Osteoblast (primary cell): ENCODE measurements at regions not wholly inside any gene's neighbourhood (a gene's known extent, or its start where the extent isn't known, plus 50 kb on each side); places are given as distances from the start of the nearest gene placed in this dataset.

ENCODE experiments used
- DNase-seq: peaks from one replicate; pipeline ENCODE4 v3.0.0; 2011; ENCODE audit warnings: low spot score, mixed read lengths; ENCODE audit not compliant: insufficient read length; ENCODE audit errors: missing footprints
- H2AFZ ChIP-seq: 2 replicates; pipeline ENCODE4 v1.6.0; 2011; ENCODE audit warnings: mild to moderate bottlenecking, low read length
- H3K27ac ChIP-seq: 2 replicates; pipeline ENCODE4 v1.5.1; 2011; ENCODE audit warnings: mild to moderate bottlenecking, low read depth, low read length, moderate library complexity
- H3K27me3 ChIP-seq: 2 replicates; pipeline ENCODE4 v1.6.0; 2012; ENCODE audit warnings: mild to moderate bottlenecking, control low read depth, inconsistent platforms, low read length, moderate library complexity; ENCODE audit not compliant: insufficient read depth
- H3K36me3 ChIP-seq: 2 replicates; pipeline ENCODE4 v1.5.1; 2011; ENCODE audit warnings: mild to moderate bottlenecking, low read length, control low read depth, moderate library complexity; ENCODE audit not compliant: insufficient read depth
- H3K4me1 ChIP-seq: 2 replicates; pipeline ENCODE4 v1.5.1; 2011; ENCODE audit warnings: mild to moderate bottlenecking, low read length, control low read depth, moderate library complexity; ENCODE audit not compliant: insufficient read depth
- H3K4me2 ChIP-seq: 2 replicates; pipeline ENCODE4 v1.6.0; 2011; ENCODE audit warnings: mild to moderate bottlenecking, low read length; ENCODE audit not compliant: insufficient read depth
- H3K4me3 ChIP-seq: fragments of 200-600 bp; sonication (generic); 3 replicates; pipeline ENCODE4 v1.5.1; 2012; ENCODE audit warnings: mild to moderate bottlenecking, low read length, inconsistent platforms; ENCODE audit not compliant: insufficient read depth
- H3K79me2 ChIP-seq: 2 replicates; pipeline ENCODE4 v1.6.0; 2012; ENCODE audit warnings: mild to moderate bottlenecking, low read length, control low read depth, inconsistent platforms; ENCODE audit not compliant: insufficient read depth
- H3K9me3 ChIP-seq: 2 replicates; pipeline ENCODE4 v1.5.1; 2011; ENCODE audit warnings: low read depth, low read length, control low read depth
- H4K20me1 ChIP-seq: 2 replicates; pipeline ENCODE4 v1.6.0; 2012; ENCODE audit warnings: mild to moderate bottlenecking, low read length, control low read depth; ENCODE audit not compliant: insufficient read depth
- TF ChIP-seq, protein P1 (sequence below): IDR thresholded peaks from 2 replicates; pipeline ENCODE4 v1.5.1; 2011; ENCODE audit warnings: mild to moderate bottlenecking, low read depth, low read length, moderate library complexity; ENCODE audit errors: extremely low read depth

DNA sequence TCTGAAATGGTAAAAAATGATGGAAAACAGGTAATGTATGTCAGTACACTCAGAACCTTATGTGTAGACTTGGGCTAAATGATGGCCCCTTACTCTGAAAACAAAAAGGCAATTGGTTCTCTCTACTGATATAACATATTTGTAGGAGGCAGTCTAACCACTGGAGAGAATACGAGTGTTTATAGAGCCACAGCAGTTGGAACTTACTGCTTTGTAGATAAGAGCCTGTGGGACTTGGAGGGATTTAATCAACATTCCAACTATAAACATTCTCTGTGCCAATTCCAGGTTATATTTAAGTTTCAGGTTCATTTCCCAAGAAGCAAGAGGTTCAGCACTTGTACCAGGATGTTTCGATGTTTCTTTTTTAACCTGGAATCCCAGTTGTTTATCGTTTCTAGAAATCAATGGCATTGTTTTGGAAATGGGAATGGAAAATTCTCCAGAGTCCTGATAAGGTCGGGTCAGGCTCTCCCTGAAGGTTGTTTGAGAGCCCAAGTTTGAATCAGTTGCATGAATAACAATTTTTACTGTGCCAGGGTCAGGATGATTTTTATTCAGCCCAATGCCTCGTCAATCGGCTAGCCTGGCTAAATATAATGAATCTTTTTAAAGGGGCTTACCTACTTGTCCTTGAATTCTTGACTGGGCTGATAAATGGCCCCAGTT, 278.4 kb upstream of the FAM98A start:
- Histone ChIP-seq H3K4me1 (no peaks in the 10 kb centered on the region), H3K4me2 (no peak overlapping the region), H3K27me3 (no peaks in the 10 kb centered on the region), H3K79me2 (no peaks in the 10 kb centered on the region), H3K4me3 (no peak overlapping the region), H2AFZ (no peak overlapping the region), H4K20me1 (no peaks in the 10 kb centered on the region), H3K9me3 (no peaks in the 10 kb centered on the region), H3K36me3 (no peaks in the 10 kb centered on the region), H3K27ac (no peak overlapping the region)
- DNase-seq = no peak
- TF ChIP-seq, protein P1, sequence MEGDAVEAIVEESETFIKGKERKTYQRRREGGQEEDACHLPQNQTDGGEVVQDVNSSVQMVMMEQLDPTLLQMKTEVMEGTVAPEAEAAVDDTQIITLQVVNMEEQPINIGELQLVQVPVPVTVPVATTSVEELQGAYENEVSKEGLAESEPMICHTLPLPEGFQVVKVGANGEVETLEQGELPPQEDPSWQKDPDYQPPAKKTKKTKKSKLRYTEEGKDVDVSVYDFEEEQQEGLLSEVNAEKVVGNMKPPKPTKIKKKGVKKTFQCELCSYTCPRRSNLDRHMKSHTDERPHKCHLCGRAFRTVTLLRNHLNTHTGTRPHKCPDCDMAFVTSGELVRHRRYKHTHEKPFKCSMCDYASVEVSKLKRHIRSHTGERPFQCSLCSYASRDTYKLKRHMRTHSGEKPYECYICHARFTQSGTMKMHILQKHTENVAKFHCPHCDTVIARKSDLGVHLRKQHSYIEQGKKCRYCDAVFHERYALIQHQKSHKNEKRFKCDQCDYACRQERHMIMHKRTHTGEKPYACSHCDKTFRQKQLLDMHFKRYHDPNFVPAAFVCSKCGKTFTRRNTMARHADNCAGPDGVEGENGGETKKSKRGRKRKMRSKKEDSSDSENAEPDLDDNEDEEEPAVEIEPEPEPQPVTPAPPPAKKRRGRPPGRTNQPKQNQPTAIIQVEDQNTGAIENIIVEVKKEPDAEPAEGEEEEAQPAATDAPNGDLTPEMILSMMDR = no peak

GRCh38 chr2:33873076-33873605, 274.0 kb upstream of the FAM98A start:
- H3K4me3 ChIP-seq = no peak overlapping the region
- H3K4me1 ChIP-seq = no peaks in the 10 kb centered on the region
- no peaks in the 10 kb centered on the region for H4K20me1 ChIP-seq
- no peaks in the 10 kb centered on the region for H3K79me2 ChIP-seq
- H3K9me3 ChIP-seq = no peaks in the 10 kb centered on the region
- H3K27ac ChIP-seq = no peak overlapping the region
- DNase-seq = no peak
- H3K36me3 ChIP-seq = no peaks in the 10 kb centered on the region
- H3K4me2 ChIP-seq = no peak overlapping the region
- H3K27me3 ChIP-seq = no peaks in the 10 kb centered on the region
- TF ChIP-seq, protein P1 = no peak
- no peak overlapping the region for H2AFZ ChIP-seq

DNA sequence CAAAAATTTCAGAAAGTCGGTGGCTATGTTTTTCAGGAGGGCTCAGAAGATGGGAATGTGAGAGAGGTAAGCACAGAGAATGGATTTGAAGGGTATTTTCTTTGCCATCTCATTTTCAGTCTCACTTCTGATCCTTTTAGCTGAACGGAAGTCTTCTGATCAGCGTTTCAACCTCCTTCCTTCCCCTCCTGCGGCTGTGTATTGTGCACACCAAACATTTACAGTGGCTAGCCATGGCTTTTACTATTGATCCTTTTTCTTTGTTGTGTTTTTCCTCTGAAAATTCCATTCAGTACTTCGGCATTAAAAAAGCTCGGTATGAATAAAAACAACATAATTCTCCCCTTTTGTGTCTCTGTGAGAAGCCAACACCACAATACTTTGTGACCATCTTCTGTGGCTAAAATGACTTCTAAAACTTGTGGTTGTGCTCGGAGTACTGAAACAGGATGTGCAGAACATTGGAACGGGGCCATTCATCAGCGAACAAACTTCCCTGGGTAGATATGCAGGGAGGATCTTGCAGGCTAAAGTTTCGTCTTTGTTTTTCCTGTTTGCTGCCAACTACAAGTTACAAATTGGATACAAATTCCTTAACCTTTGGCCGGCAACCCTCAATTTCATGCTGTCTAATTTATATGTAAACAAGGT, 260.8 kb upstream of the FAM98A start:
- no peak overlapping the region for H2AFZ ChIP-seq
- H3K27me3 ChIP-seq = no peaks in the 10 kb centered on the region
- no peak for DNase-seq

GRCh38 chr2:33859176-33859575, 260.1 kb upstream of the FAM98A start:
- no peaks in the 10 kb centered on the region for H3K27me3 ChIP-seq
- H3K79me2 ChIP-seq = no peaks in the 10 kb centered on the region
- H3K4me3 ChIP-seq = no peak overlapping the region
- H3K36me3 ChIP-seq = no peaks in the 10 kb centered on the region
- H3K4me1 ChIP-seq = no peaks in the 10 kb centered on the region
- H4K20me1 ChIP-seq = no peaks in the 10 kb centered on the region
- no peak overlapping the region for H3K4me2 ChIP-seq
- H3K27ac ChIP-seq = no peak overlapping the region
- no peak overlapping the region for H2AFZ ChIP-seq
- no peak for DNase-seq
- no peaks in the 10 kb centered on the region for H3K9me3 ChIP-seq
- TF ChIP-seq, protein P1 = no peak

More for the DNA sequence above, 260.8 kb upstream of the FAM98A start:
- Histone ChIP-seq H3K9me3 (no peaks in the 10 kb centered on the region), H3K4me2 (no peak overlapping the region), H3K4me3 (no peak overlapping the region), H3K79me2 (no peaks in the 10 kb centered on the region), H4K20me1 (no peaks in the 10 kb centered on the region), H3K27ac (no peak overlapping the region), H3K4me1 (no peaks in the 10 kb centered on the region), H3K36me3 (no peaks in the 10 kb centered on the region)
- TF ChIP-seq, protein P1 = no peak
